NCI-H774 (cell line): ENCODE measurements at regions not wholly inside any gene's neighbourhood (a gene's known extent, or its start where the extent isn't known, plus 50 kb on each side); places are given as distances from the start of the nearest gene placed in this dataset.
"Not testable (repeated sequence)": the region's sequence is repeated elsewhere in the genome, so short reads cannot be mapped to it uniquely, and the experiment has no call there.

Source experiments
- DNase-seq: peaks from one replicate; lab custom pipeline; 2025; lab: John Stamatoyannopoulos, UW

DNA sequence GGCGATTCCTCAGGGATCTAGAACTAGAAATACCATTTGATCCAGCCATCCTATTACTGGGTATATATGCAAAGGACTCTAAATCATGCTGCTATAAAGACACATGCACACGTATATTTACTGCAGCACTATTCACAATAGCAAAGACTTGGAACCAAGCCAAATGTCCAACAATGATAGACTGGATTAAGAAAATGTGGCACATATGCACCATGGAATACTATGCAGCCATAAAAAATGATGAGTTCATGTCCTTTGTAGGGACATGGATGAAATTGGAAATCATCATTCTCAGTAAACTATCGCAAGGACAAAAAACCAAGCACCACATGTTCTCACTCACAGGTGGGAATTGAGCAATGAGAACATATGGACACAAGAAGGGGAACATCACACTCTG, 93.1 kb upstream of the NT5E start:
- not testable (repeated sequence) for DNase-seq

GRCh38 chr6:85355816-85356215, 94.1 kb upstream of the NT5E start:
- no peak for DNase-seq

GRCh38 chr6:85354761-85355618, 94.9 kb upstream of the NT5E start:
- DNase-seq: peak; percentile 50

- no peak for DNase-seq
Measured at GRCh38 chr6:85353012-85353411, 96.9 kb upstream of the NT5E start.

GRCh38 chr6:85348643-85349042, 101.2 kb upstream of the NT5E start:
- DNase-seq: no peak

GRCh38 chr6:85347812-85348211, 102.1 kb upstream of the NT5E start:
- no peak for DNase-seq

DNA sequence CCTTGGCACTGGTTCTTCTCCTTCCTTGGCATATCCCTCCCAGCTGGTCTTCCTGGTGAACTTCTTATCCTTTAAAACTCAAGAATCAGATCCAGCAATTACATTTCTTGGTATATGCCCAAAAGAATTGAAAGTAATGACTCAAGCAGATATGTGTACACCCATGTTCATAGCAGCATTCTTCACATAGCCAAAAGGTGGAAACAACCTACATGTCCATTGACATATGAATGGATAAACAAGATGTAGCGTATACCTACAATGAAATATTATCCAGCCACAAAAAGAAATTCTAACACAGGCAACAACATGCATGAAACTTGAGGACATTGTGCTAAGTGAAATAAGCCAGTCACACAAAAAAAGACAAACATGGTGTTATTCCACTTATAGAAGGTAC, 103.7 kb upstream of the NT5E start:
- no peak for DNase-seq

DNA sequence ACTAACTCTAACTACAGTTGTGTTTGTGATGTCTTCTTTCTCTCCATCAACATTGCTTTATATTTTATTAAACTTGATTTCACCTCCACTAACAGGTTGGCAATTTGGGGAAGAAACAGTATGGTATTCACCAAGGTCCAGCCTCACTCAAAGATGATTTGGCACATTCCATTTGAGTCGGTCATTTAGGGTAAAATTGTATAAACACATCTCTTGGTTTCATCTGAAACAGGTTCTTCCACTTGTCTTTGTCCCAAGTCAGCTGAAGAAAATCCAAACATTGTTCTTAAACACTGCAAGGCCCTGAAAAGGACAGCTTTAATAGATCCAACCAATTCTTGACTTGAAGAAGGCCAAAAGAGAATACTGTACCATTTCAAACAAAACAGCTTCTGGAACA, 104.9 kb upstream of the NT5E start:
- no peak for DNase-seq

DNA sequence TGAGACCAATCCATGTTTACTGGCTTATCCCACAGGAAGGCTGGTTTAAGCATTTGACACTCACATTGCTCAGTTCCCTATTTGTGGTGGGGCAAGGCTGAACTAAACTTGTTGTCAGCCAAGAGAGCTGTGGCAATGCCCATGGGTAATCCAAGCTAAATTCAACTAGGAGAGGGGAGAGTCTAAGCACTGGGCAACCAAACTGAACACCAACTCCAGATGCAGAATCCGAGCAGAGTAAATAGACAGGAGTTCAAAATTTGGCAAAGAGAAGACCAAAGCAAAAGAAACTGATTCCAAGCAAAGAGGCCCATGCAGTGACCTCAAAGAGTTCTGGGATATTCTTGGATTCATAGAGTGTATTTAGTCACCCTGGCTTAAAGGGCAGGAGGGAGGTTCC, 106.5 kb upstream of the NT5E start:
- no peak for DNase-seq

DNA sequence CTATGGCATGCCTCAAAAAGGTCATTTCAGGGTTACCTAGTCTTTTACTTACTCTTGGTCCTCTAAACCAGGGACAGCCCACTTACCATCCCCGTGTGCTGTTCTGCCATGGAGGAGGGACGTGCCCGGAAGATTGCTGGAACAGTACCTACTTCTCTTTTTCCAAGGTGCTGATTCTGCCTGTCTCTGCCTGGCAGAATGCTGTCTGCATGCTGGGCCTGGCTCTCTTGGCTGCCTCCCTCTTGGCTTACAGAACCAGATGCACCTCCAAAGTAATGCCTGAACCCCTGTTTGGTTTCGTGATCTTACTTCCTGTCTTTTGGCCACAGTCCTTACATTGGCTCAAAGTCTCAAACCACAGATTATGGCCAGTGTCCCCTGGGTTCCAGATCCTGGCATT, 120.7 kb upstream of the NT5E start:
- no peak for DNase-seq

DNA sequence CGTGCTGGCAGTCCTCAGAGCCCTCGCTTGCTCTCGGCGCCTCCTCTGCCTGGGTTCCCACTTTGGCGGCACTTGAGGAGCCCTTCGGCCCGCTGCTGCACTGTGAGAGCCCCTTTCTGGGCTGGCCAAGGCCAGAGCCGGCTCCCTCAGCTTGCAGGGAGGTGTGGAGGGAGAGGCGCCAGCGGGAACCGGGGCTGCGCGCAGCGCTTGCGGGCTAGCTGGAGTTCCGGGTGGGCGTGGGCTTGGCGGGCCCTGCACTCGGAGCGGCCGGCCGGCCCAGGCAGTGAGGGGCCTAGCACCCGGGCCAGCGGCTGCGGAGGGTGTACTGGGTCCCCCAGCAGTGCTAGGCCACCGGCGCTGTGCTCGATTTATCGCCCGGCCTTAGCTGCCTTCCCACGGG, 124.1 kb upstream of the NT5E start:
- not testable (repeated sequence) for DNase-seq

- peak; percentile 74 for DNase-seq
Measured at GRCh38 chr6:85323435-85324040, 126.3 kb upstream of the NT5E start.

DNA sequence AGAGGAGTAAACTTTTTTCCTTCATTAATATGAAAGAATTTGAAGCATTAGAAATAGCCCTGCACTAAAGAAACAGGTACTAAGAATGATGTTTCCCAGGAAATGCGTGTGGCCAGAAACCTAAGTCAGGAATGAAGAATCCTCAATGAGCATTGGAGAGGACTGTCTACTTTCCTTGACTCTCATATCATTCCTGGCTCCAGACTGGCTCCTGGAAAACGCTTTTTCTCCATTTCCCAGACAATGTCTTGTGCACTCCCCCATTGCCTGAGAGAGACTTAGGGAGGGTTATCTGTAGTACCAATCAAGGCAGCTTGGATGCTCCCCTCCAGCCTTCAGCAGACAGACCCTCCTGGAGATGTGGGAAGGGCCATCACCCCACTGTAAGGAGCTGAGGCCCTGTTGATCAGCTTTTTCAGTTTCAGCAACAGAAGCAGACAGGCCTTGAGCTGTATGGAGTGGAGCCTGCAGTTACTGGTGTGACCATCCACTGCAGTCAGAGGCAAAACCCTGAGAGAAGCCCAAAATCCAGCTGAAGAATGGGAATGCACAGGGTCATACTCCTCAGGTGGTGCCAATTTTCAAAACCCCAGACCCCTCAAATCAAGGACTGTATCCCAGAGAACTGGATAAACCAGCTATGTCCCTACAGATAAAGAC, 127.3 kb upstream of the NT5E start:
- DNase-seq: no peak

GRCh38 chr6:85321906-85322305, 128.0 kb upstream of the NT5E start:
- DNase-seq: no peak

DNA sequence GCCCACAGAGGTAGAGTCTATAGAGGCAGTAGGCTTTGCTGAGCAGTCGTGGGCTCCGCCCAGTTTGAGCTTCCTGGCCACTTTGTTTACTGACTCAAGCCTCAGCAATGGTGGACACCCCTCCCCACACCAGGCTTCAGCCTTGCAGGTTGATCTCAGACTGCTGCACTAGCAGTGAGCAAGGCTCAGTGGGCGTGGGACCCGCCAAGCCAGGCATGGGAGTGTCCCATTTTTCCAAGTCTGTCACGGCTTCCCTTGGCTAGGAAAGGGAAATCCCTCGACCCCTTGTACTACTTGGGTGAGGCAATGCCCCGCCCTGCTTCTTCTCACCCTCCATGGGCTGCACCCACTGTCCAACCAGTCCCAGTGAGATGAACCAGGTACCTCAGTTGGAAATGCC, 135.3 kb upstream of the NT5E start:
- DNase-seq: no peak

- DNase-seq: no peak
Measured at GRCh38 chr6:85300581-85300980, 149.3 kb upstream of the NT5E start.

- no peak for DNase-seq
Measured at GRCh38 chr6:85298553-85298952, 151.3 kb upstream of the NT5E start.

- no peak for DNase-seq
Measured at GRCh38 chr6:85291326-85291725, 158.6 kb upstream of the NT5E start.

DNA sequence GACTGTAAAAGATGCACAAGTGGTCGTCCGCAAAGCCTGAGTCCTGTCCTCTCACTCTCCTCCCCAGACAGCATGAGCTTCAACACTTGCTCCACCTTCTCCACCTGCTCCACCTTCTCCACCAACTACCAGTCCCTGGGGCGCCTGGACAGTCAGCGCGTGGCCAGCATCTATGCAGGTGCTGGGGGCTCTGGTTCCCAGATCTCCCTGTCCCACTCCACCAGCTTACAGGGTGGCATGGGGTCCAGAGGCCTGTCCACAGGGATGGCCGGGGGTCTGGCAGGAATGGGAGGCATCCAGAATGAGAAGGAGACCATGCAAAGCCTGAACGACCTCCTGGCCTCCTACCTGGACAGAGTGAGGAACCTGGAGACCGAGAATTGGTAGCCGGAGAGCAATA, 162.2 kb upstream of the NT5E start:
- no peak for DNase-seq

GRCh38 chr6:85287158-85287557, 162.7 kb upstream of the NT5E start:
- DNase-seq: no peak

- DNase-seq: not testable (repeated sequence)
Measured at GRCh38 chr6:85286507-85286906, 163.4 kb upstream of the NT5E start.

DNA sequence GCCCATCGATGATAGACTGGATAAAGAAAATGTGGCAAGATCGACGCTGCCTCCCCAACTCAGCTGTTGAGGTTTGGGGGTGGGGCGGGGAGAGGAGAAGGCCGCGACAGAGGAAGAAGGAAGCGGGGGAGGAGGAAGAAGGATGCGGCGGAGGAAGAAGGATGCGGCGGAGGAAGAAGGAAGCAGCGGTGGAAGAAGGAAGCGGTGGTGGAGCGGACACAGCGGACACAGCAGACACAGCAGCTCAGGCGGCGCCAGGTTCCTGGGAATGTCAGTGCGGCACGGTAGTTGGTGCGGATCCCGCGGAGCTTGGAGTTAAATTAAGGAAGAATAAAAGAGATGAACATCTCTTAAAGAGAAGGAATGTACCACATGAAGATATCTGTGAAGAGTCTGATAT, 163.9 kb upstream of the NT5E start:
- DNase-seq: no peak

GRCh38 chr6:85285114-85285513, 164.8 kb upstream of the NT5E start:
- no peak for DNase-seq
